ENCODE measurements at regions not wholly inside any gene's neighbourhood (a gene's known extent, or its start where the extent isn't known, plus 50 kb on each side); places are given as distances from the start of the nearest gene placed in this dataset.

DNA sequence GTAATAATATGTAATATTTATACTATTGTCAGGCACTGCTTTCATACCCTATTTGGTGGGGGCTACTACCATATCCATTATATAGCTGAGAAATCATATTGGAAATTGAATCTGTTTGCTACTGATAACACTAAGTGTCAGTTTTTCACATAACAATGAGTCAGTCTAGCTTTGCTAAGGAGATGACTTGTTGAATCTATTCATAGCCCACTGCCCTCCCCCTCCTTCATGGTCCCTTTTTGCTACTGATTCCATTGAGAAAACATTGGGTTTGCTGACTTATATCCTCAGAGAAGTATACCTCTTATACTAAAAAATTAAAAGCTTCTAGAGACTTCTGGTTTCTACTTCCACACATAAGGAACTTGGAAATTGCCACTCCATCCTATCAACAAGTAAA lies 1898.4 kb downstream of the STIM2 start:
- H3K27me3 ChIP-seq, result no peaks in the 10 kb centered on the region
- no peaks in the 10 kb centered on the region for H4K20me1 ChIP-seq
- no peak overlapping the region for H3K4me2 ChIP-seq
- H3K9ac ChIP-seq, result no peak overlapping the region
- H3K27ac ChIP-seq, result no peak overlapping the region
- no peaks in the 10 kb centered on the region for H3K4me1 ChIP-seq
- H3K9me3 ChIP-seq (replicated peaks in 1 of 11), result no peaks in the 10 kb centered on the region
- no peak overlapping the region for H3K4me3 ChIP-seq
- TF ChIP-seq Cebpa-rat (IDR thresholded peaks at IDR 0.05), result no peak
- H3K36me3 ChIP-seq, result no peaks in the 10 kb centered on the region

DNA sequence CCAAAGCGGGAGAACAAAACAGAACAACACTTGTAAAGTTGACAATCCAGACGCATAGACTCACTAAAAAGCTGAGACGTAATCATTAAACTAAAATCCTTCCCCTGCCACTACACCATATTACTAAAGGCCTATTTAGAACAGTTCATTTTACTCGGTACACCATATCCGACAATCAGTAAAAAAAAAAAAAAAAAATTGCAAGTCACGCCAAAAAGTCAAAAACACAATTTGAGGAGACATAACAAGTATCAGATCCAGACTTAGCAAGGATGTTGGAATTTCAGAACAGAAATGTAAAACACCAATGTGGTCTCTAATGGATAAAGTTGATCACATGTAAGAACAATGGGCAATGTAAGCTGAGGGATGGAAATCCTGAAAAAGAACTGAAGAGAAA lies 1899.4 kb downstream of the STIM2 start:
- no peak overlapping the region for H3K9ac ChIP-seq
- H4K20me1 ChIP-seq, result no peaks in the 10 kb centered on the region
- H3K27me3 ChIP-seq, result no peaks in the 10 kb centered on the region
- H3K4me1 ChIP-seq, result no peaks in the 10 kb centered on the region
- H3K36me3 ChIP-seq, result no peaks in the 10 kb centered on the region
- TF ChIP-seq Cebpa-rat (IDR thresholded peaks at IDR 0.05), result no peak
- H3K9me3 ChIP-seq (replicated peaks in 1 of 11), result no peaks in the 10 kb centered on the region
- H3K27ac ChIP-seq, result no peak overlapping the region
- H3K4me2 ChIP-seq, result no peak overlapping the region
- H3K4me3 ChIP-seq, result no peak overlapping the region

DNA sequence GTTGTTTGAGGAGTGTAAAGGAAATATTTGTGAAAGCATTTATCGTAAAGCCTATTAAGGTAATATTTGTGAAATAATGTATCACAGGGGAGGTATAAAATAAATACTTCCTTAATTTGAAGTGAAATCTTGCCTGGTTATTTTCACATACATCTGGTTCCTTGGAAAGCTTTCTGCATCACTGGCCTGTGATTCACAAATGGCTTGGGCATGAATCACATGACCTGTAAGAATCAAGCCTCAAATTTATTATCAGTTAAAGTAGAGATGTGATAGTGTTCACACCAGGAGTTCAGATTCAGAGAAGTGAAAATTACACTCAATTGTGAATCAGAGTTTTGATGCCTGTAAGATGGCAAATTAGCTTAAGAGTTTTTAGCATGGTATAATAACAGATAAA lies 1911.4 kb downstream of the STIM2 start:
- H3K27me3 ChIP-seq, result no peaks in the 10 kb centered on the region
- H3K9ac ChIP-seq, result no peak overlapping the region
- H3K27ac ChIP-seq, result no peak overlapping the region
- no peak overlapping the region for H3K4me2 ChIP-seq
- no peak overlapping the region for H3K4me3 ChIP-seq
- no peaks in the 10 kb centered on the region for H4K20me1 ChIP-seq
- H3K9me3 ChIP-seq (replicated peaks in 1 of 11), result no peaks in the 10 kb centered on the region
- no peaks in the 10 kb centered on the region for H3K4me1 ChIP-seq
- TF ChIP-seq Cebpa-rat (IDR thresholded peaks at IDR 0.05), result no peak
- H3K36me3 ChIP-seq, result no peaks in the 10 kb centered on the region

GRCh38 chr4:28772788-28773187 lies 1912.1 kb downstream of the STIM2 start:
- no peaks in the 10 kb centered on the region for H3K36me3 ChIP-seq
- no peak overlapping the region for H3K4me2 ChIP-seq
- H3K9ac ChIP-seq, result no peak overlapping the region
- no peak for TF ChIP-seq Cebpa-rat (IDR thresholded peaks at IDR 0.05)
- no peaks in the 10 kb centered on the region for H4K20me1 ChIP-seq
- H3K9me3 ChIP-seq (replicated peaks in 1 of 11), result no peaks in the 10 kb centered on the region
- H3K4me3 ChIP-seq, result no peak overlapping the region
- no peaks in the 10 kb centered on the region for H3K4me1 ChIP-seq
- no peak overlapping the region for H3K27ac ChIP-seq
- no peaks in the 10 kb centered on the region for H3K27me3 ChIP-seq

- Histone ChIP-seq H4K20me1 (no peaks in the 10 kb centered on the region), H3K9ac (no peak overlapping the region), H3K9me3 (replicated peaks in 1 of 11) (no peaks in the 10 kb centered on the region), H3K4me3 (no peak overlapping the region), H3K4me2 (no peak overlapping the region), H3K4me1 (no peaks in the 10 kb centered on the region), H3K27me3 (no peaks in the 10 kb centered on the region), H3K27ac (no peak overlapping the region), H3K36me3 (no peaks in the 10 kb centered on the region)
- TF ChIP-seq Cebpa-rat (IDR thresholded peaks at IDR 0.05), result no peak
Measured at GRCh38 chr4:28774344-28774743, 1913.7 kb downstream of the STIM2 start.

- no peaks in the 10 kb centered on the region for H3K27me3 ChIP-seq
- H3K9me3 ChIP-seq (replicated peaks in 1 of 11), result no peaks in the 10 kb centered on the region
- H3K9ac ChIP-seq, result no peak overlapping the region
- no peaks in the 10 kb centered on the region for H4K20me1 ChIP-seq
- peak in 2 of 11 experiments; percentile 46 to 51; a peak in 3 of 22 replicates for TF ChIP-seq Cebpa-rat (IDR thresholded peaks at IDR 0.05)
- H3K4me2 ChIP-seq, result no peak overlapping the region
- H3K4me3 ChIP-seq, result no peak overlapping the region
- no peaks in the 10 kb centered on the region for H3K4me1 ChIP-seq
- H3K27ac ChIP-seq, result no peak overlapping the region
- H3K36me3 ChIP-seq, result no peaks in the 10 kb centered on the region
Measured at GRCh38 chr4:28776004-28776403, 1915.4 kb downstream of the STIM2 start.

GRCh38 chr4:28784188-28784587 lies 1923.5 kb downstream of the STIM2 start:
- Histone ChIP-seq H3K9ac (no peak overlapping the region), H4K20me1 (no peaks in the 10 kb centered on the region), H3K4me1 (no peaks in the 10 kb centered on the region), H3K4me2 (no peak overlapping the region), H3K36me3 (no peaks in the 10 kb centered on the region), H3K27ac (no peak overlapping the region), H3K4me3 (no peak overlapping the region), H3K9me3 (replicated peaks in 1 of 11) (no peaks in the 10 kb centered on the region), H3K27me3 (no peaks in the 10 kb centered on the region)
- TF ChIP-seq Cebpa-rat (IDR thresholded peaks at IDR 0.05), result no peak

DNA sequence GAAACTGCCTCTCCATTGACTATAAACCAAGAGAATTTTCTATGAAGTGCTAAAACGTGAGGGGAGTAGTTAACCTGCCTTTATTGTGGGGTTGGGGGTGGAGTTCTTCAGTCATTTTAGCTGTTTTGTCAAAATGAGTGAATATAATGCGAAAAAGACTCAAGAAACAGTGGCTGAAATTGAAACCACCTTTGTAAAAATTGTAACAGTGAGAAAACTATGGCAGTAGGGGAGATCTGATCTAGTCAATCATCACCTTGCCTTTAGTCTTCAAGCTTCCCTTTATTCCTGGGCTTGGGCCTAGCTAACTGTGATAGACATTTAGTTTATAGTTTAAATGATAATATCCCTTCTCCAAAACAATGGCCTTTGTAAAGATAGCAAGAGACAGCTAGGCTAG lies 1927.3 kb downstream of the STIM2 start:
- Histone ChIP-seq H4K20me1 (no peaks in the 10 kb centered on the region), H3K9ac (no peak overlapping the region), H3K9me3 (replicated peaks in 1 of 11) (no peaks in the 10 kb centered on the region), H3K27ac (no peak overlapping the region), H3K4me3 (no peak overlapping the region), H3K4me1 (no peaks in the 10 kb centered on the region), H3K4me2 (no peak overlapping the region), H3K27me3 (no peaks in the 10 kb centered on the region), H3K36me3 (no peaks in the 10 kb centered on the region)
- TF ChIP-seq Cebpa-rat (IDR thresholded peaks at IDR 0.05), result no peak

GRCh38 chr4:28788929-28789490 lies 1928.4 kb downstream of the STIM2 start:
- Histone ChIP-seq H3K36me3 (no peaks in the 10 kb centered on the region), H4K20me1 (no peaks in the 10 kb centered on the region), H3K27me3 (no peaks in the 10 kb centered on the region), H3K27ac (no peak overlapping the region), H3K4me1 (no peaks in the 10 kb centered on the region), H3K4me3 (no peak overlapping the region), H3K9ac (no peak overlapping the region), H3K9me3 (replicated peaks in 1 of 11) (no peaks in the 10 kb centered on the region), H3K4me2 (no peak overlapping the region)
- no peak for TF ChIP-seq Cebpa-rat (IDR thresholded peaks at IDR 0.05)

DNA sequence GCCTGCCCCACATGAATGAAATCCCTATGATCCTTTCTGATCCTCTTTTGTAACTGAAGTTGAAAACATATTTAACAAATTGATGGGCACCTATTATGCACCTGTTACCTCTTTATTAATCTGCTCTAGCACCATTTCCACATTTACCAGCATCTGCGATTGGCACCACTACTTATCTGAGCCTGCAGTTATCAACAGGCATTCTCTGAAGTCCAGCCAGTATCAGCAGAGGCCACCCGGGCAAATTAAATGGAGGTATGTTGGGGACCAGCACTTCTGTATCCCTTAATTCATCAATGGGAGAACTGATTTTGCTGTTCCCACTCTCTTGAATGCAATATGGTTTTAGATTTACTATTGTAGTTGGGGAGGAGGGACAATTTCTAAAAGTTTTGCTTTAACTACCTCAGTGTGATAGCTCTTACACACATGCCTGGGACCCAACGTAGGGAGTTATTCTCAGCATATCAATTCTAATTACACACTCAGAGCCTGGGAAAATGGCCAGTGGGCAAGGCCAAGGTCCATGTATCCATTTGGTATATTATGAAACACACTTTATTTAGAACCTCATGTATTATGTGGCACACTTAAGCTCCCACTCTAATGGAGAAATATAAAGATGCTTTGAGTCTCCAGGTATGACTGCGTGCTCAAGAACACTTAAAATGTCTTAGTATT lies 1927.1 kb upstream of the PCDH7 start:
- Histone ChIP-seq H3K9ac (no peak overlapping the region), H3K36me3 (no peaks in the 10 kb centered on the region), H4K20me1 (no peaks in the 10 kb centered on the region), H3K27ac (no peak overlapping the region), H3K9me3 (replicated peaks in 1 of 11) (peaks cover 0 to 6% (median 4%) of the 10 kb centered on the region in 11 experiments; a peak in 5 of 22 replicates), H3K4me2 (no peak overlapping the region), H3K4me1 (no peaks in the 10 kb centered on the region), H3K4me3 (no peak overlapping the region), H3K27me3 (no peaks in the 10 kb centered on the region)
- TF ChIP-seq Cebpa-rat (IDR thresholded peaks at IDR 0.05), result no peak

Measured in BLaER1 treated with 17β-estradiol and CSF1 and Interleukin-3, amounts not matched to agents 10 nM and 100 nM (cell line).